GM20431 (cell line): ENCODE measurements at regions not wholly inside any gene's neighbourhood (a gene's known extent, or its start where the extent isn't known, plus 50 kb on each side); places are given as distances from the start of the nearest gene placed in this dataset.

Source experiments
- in situ Hi-C: fragments of 300-500 bp; cut with MseI, MboI; formaldehyde crosslinking; loops from one replicate; pipeline ENCODE4 v1.15.0; 2020; ENCODE audit warnings: low sequenced_read_pairs; ENCODE audit not compliant: unreplicated experiment

DNA sequence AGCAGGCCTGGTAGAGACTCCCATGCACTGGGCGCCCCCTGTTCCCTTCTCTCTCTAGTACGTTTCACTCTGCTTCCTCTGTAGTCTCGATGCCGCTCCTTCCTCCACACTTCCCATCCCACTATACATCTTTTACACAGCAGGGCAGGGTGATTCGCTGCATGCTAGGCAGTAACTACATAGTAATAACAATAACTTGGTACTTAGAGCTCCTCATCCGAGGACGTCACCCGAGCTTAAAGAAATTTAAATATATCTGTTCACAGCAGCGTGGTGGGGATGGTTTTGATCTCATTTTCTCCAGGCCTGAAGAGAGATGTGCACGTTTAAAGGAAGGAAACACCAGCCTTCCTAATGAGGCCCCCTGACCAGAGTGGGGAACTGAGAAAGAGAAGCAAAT, 276.9 kb downstream of the SKAP2 start:
- in situ Hi-C loops: no loop called here

DNA sequence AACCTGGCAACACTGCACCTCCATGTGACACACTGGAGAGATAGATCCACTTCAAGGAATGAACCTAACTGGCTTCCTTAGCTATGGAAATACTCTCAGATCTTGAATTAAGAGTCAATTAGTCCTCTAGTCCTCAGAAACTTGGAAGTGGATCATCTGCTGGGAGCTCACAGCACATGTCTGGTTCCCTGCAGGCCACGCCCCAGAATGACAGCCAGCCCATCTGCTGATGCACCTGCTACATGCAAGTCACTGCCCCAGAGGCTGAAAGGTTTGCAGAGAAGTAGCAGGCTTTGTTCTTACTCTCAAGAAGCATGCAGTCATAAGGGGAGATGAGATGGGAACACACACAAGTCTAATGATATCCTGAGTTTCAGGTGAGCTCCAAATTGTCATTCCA, 275.9 kb downstream of the SKAP2 start:
- in situ Hi-C loops: no loop called here

- in situ Hi-C loops: no loop called here
Measured at GRCh38 chr7:26590709-26591108, 273.7 kb downstream of the SKAP2 start.

DNA sequence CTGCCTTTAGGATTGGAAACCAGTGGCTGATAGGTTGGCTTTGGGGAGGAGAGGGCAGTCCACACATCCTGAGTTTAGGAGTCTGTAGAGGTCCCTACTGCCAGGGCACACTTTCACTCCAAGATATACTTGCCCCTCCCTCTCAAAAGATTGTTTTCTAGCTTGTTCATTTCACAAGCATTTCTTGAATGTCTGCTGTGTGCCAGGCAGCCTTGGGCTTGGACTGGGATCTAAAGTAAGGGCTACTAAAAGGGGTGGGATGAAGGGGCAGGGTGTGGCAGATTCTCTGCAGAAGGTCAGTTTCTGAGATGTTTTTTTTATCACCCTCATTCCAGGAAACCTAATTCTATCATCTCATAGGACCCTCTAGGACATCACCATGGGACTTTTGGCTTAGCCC, 272.4 kb downstream of the SKAP2 start:
- in situ Hi-C loops: no loop called here

- in situ Hi-C loops: no loop called here
Measured at GRCh38 chr7:26593393-26593792, 271.0 kb downstream of the SKAP2 start.

- in situ Hi-C loops: no loop called here
Measured at GRCh38 chr7:26593896-26594295, 270.5 kb downstream of the SKAP2 start.

DNA sequence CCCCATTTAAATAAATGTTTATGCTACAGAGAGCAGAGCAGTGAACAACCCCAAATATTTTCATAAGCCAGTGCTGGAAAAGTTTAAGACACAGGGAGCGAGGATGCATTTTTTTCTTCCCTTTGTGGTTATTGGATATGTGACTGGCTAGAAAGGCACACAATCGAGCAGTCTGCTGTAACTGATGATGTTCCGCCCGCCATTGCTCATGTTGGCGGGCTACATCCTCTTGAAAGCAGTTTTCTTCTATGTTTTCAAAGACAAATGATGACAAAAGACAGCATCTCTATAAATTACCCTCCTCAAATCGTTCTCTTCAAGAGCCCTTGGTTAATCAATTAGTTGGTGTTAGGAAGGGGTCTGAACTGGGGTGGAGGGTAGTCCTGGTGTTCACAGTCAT, 269.8 kb downstream of the SKAP2 start:
- in situ Hi-C loops: no loop called here

DNA sequence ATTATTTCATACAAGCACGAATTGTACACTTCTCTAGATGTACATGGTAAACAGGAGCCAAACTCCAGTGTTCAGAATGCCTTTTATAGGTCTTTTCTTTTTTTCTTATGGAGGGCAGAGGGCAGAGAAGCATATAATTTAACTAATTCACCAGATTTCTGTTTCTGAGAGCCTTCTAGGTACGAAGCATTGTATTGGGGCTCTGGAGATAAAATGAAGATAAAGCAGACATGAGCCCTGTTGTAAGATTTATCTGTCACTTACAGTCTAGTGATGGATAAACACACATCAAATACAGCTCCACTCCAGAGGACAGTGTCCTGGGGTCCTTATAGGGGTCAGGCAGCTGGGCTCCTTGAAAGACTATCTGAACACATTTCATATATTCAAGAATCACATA, 265.5 kb downstream of the SKAP2 start:
- in situ Hi-C loops: no loop called here

DNA sequence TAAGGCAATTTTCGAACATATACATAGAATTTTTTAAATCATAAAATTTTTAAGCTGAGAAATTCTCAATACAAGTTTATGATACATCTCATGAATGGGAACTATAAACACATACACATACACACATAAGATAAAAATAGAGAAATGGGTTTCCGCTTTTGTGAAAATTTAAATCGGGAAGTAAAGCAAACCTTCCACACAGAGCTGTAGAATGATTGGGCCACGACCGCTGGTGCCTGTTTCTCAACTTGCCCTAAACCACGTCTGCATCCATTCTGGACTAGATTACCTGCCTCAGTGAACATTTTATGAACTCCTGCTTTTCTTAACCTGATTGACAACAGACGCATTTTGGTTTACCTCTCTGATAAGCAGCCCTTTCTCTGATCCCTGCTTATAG, 264.4 kb downstream of the SKAP2 start:
- in situ Hi-C loops: no loop called here

GRCh38 chr7:26600411-26600810, 264.0 kb downstream of the SKAP2 start:
- in situ Hi-C loops: no loop called here

DNA sequence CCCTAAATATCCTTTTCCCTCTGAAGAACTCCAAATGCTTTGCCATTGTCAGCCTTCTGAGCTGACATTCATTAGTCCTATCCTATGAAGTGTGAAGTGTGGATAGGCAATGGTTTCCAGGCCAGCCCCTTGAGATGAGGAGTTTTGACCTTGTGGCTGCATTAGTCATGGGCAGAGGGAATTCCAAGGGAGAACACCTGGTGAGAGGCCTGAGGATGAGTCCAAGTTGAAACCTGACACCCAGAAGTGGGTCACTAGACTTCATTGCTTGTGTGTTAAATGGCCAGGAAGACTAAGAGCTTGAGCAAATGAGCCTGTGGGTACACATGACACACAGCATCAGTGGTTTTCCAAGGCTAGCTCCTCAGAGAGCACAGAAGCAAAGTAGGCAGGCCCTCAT, 260.8 kb downstream of the SKAP2 start:
- in situ Hi-C loops: no loop called here

GRCh38 chr7:26608402-26608801, 256.0 kb downstream of the SKAP2 start:
- in situ Hi-C loops: no loop called here

DNA sequence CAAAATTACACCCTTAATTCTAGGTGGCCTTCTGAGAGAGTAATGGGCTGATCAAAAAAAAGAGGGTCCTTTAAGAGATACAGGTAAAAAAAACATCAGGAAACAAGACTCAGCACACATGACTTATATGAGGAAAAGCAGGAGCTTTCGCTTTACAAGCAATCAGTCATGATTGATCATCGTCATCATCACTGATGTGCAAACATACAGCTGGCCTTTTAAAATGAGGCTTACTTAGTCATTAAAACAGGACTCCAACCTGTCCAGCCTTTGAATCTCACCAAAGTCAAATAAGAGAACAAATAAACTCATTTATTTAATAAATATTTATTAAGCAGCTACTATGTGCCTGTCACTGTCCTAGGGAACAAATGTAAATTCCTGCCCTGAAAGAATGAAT, 255.3 kb downstream of the SKAP2 start:
- in situ Hi-C loops: no loop called here

DNA sequence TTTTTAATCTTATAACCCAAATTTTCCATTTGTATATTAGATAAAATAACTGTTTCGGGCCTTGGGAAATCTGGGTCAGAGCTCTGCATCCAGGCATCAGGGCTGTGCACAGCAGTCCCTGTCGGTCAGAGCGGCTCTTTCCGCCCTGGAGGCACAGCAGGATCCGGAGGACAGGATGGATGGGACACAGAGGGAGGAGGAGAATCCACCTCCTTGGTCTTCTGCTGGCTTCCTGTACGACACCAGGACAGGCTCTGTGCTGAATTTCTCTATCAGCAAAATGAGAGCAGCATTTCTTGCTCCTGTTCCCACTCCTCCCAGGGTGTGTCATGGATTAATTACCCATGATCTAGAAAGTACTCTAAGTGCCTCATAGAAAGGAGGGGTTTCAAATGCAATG, 254.9 kb downstream of the SKAP2 start:
- in situ Hi-C loops: no loop called here

- in situ Hi-C loops: no loop called here
Measured at GRCh38 chr7:26612742-26613141, 251.6 kb downstream of the SKAP2 start.

DNA sequence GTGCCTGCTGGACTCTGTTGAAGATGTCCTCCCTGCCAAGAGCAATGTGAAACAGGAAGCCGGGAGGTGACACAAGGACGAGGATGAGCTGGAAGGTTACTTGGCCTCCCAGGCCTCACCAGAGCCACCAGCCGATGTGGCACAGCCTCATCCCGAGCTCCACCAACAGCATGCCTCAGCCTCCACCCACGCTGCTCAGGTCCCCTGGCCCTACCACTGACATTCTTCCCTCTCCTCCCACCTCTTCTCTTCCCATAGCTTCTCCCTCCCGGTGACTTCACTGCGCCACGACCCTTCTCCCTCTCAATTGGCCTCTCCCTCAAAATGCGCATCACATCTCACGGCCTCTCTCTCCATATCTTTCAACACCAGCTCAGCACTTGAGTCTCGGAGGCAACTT, 249.9 kb downstream of the SKAP2 start:
- in situ Hi-C loops: no loop called here

DNA sequence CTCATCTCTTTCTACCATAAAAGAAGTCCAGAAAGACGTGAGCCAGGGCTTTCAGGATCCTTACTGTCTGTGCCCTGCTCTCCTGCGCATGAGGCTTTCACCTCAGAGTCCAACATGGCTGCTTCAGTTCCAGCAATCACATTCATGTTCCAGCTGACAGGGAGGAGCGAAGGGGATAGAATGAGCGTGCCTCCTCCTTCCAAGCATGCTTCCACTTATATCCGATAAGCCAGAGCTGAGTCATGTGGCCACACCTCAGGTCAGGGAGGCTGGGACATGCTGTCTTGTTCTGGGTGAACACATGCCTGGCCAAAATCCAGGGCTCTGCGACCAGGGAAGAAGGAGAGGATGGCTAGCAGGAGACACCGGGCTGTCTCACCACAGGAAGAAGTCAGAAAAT, 248.2 kb downstream of the SKAP2 start:
- in situ Hi-C loops: no loop called here

GRCh38 chr7:26617066-26617465, 247.3 kb downstream of the SKAP2 start:
- in situ Hi-C loops: no loop called here
